Panc1 (cell line): ENCODE measurements at regions not wholly inside any gene's neighbourhood (a gene's known extent, or its start where the extent isn't known, plus 50 kb on each side); places are given as distances from the start of the nearest gene placed in this dataset.

Source experiments
- ATAC-seq: fragments of 200-7000 bp; cut with Tn5 transposase; 2 replicates; pipeline ENCODE4 v1.9.1; 2020; ENCODE audit warnings: mild to moderate bottlenecking, moderate library complexity
- BruUV-seq: library from RNA; stranded (reverse); fragments of 400-500 nt; replicated peaks from 2 replicates; lab custom pipeline; 2021; lab: Mats Ljungman, UMichigan
- CTCF ChIA-PET: fragments of 300-600 bp; sonication (Branson Sonifier 250); formaldehyde crosslinking; loops from one replicate; lab custom pipeline; 2022; ENCODE audit warnings: antibody characterized with exemption; lab: Charles Lee
- POLR2A ChIA-PET: fragments of 300-600 bp; sonication (Branson Sonifier 250); formaldehyde crosslinking; loops from one replicate; lab custom pipeline; 2022; ENCODE audit warnings: antibody characterized with exemption; lab: Charles Lee
- DNase-seq: peaks from one replicate; pipeline ENCODE4 v3.0.0-alpha.2; 2010; ENCODE audit warnings: low read depth, low spot score
- H3K27ac ChIP-seq: 2 replicates; pipeline ENCODE4 v1.5.1; 2011; ENCODE audit warnings: mild to moderate bottlenecking, low read length, inconsistent platforms
- H3K27me3 ChIP-seq: fragments of 200-500 bp; sonication (Bioruptor generic); 2 replicates; pipeline ENCODE4 v1.6.0; 2014; ENCODE audit warnings: low read length, inconsistent platforms; ENCODE audit not compliant: control insufficient read depth, insufficient read depth
- H3K36me3 ChIP-seq: fragments of 200-500 bp; sonication (Bioruptor generic); 2 replicates; pipeline ENCODE4 v1.5.1; 2014; ENCODE audit warnings: inconsistent platforms, mild to moderate bottlenecking, low read length, moderate library complexity; ENCODE audit not compliant: control insufficient read depth, insufficient read depth
- H3K4me1 ChIP-seq: 2 replicates; pipeline ENCODE4 v1.5.1; 2011; ENCODE audit warnings: inconsistent platforms, mild to moderate bottlenecking, low read length, moderate library complexity; ENCODE audit not compliant: control insufficient read depth, insufficient read depth
- H3K4me3 ChIP-seq, 2 experiments: 2 replicates each; pipeline ENCODE4 v1.5.1; 2011 to 2012; ENCODE audit warnings: low read depth in 2 of 2, low read length in 2 of 2, mild to moderate bottlenecking in 2 of 2, inconsistent platforms in 1 of 2, moderate library complexity in 1 of 2
- H3K9me3 ChIP-seq: fragments of 200-500 bp; sonication (Bioruptor generic); 2 replicates; pipeline ENCODE4 v1.5.1; 2014; ENCODE audit warnings: low read depth, mild to moderate bottlenecking, inconsistent platforms, low read length, moderate library complexity; ENCODE audit not compliant: control insufficient read depth, insufficient read depth
- POLR2AphosphoS5 ChIP-seq: IDR thresholded peaks from 2 replicates; pipeline ENCODE4 v1.6.1; 2012; ENCODE audit warnings: mild to moderate bottlenecking, low read depth, low read length, moderate library complexity
- SIN3A ChIP-seq: IDR thresholded peaks from 2 replicates; pipeline ENCODE4 v1.6.1; 2012; ENCODE audit warnings: low read depth, mild to moderate bottlenecking, low read length, moderate library complexity, borderline replicate concordance; ENCODE audit not compliant: insufficient read depth
- TCF7L2 ChIP-seq: IDR thresholded peaks from 2 replicates; pipeline ENCODE4 v1.6.1; 2011; ENCODE audit warnings: mild to moderate bottlenecking, low read depth, low read length, inconsistent platforms
- in situ Hi-C: cut with HindIII; loops from 2 replicates; pipeline ENCODE4 v1.10.0; 2016; ENCODE audit warnings: low sequenced_read_pairs, low pct_unique_long_range_greater_than_20kb
- intact Hi-C: fragments of 100-400 bp; cut with micrococcal nuclease; formaldehyde crosslinking; loops from one replicate; pipeline ENCODE4 v1.10.0; 2022; ENCODE audit not compliant: unreplicated experiment
- TF ChIP-seq, protein P1 (sequence below), 2 experiments: IDR thresholded peaks; 2 replicates each; pipeline ENCODE4 v1.6.1; 2011 to 2012; ENCODE audit warnings: low read depth in 2 of 2, control low read depth in 1 of 2, low read length in 1 of 2, mild to moderate bottlenecking in 1 of 2, moderate library complexity in 1 of 2; ENCODE audit not compliant: insufficient read depth in 1 of 2
- TF ChIP-seq, protein P2 (sequence below): fragments of 450-650 bp; IDR thresholded peaks from 2 replicates; pipeline ENCODE4 v1.5.1; 2017; ENCODE audit warnings: mild to moderate bottlenecking

DNA sequence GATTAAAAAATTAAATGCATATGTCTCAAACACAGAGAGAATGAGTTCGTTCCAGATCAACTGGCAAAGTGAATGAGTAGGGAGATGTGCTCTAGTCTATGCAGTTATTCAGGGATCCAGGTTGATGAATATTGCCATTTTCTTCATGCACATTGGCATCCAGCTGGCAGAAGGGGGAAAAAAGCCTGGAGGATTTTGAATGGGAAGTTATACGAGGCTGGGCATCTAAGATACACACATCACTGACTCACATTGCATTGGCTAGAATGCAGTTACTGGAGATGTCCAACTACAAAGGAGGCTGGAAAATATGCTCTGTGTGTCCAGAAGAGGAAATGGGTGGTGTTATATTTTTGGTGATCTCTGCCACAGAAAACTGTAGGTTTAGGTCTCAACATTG, 270.9 kb upstream of the FIGN start:
- CTCF ChIA-PET: no interaction called here

DNA sequence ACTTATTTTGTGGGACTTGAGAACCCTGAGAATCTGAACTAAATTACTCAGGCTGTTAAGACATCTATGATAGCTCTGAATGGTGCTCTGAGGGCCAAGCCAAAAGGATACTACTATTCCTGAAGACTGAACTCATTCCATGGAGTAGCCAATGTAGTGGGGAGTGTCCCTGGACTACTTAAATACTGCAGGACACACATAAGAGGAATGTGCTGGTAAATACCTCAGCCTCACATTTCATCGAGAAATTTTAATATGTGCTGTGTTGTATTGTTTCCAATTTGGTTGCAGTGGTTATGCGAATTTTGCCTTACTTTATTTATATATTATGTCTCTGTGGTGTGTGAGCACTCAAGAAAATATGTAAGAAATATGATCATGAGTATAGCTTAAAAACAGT, 264.4 kb upstream of the FIGN start:
- H3K27me3 ChIP-seq: no peaks in the 10 kb centered on the region
- no peaks in the 10 kb centered on the region for H3K4me1 ChIP-seq
- ATAC-seq (no peak), DNase-seq (no peak)
- no peak overlapping the region for H3K27ac ChIP-seq
- intact Hi-C loops (no loop called here), in situ Hi-C loops (no loop called here)
- no TSS peak for BruUV-seq
- POLR2A ChIA-PET: no interaction called here
- H3K36me3 ChIP-seq: no peaks in the 10 kb centered on the region
- H3K9me3 ChIP-seq: no peaks in the 10 kb centered on the region
- H3K4me3 ChIP-seq: no peak overlapping the region
- TF ChIP-seq TCF7L2 (no peak), POLR2AphosphoS5 (no peak), SIN3A (no peak)
- TF ChIP-seq, protein P1, sequence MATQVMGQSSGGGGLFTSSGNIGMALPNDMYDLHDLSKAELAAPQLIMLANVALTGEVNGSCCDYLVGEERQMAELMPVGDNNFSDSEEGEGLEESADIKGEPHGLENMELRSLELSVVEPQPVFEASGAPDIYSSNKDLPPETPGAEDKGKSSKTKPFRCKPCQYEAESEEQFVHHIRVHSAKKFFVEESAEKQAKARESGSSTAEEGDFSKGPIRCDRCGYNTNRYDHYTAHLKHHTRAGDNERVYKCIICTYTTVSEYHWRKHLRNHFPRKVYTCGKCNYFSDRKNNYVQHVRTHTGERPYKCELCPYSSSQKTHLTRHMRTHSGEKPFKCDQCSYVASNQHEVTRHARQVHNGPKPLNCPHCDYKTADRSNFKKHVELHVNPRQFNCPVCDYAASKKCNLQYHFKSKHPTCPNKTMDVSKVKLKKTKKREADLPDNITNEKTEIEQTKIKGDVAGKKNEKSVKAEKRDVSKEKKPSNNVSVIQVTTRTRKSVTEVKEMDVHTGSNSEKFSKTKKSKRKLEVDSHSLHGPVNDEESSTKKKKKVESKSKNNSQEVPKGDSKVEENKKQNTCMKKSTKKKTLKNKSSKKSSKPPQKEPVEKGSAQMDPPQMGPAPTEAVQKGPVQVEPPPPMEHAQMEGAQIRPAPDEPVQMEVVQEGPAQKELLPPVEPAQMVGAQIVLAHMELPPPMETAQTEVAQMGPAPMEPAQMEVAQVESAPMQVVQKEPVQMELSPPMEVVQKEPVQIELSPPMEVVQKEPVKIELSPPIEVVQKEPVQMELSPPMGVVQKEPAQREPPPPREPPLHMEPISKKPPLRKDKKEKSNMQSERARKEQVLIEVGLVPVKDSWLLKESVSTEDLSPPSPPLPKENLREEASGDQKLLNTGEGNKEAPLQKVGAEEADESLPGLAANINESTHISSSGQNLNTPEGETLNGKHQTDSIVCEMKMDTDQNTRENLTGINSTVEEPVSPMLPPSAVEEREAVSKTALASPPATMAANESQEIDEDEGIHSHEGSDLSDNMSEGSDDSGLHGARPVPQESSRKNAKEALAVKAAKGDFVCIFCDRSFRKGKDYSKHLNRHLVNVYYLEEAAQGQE (IDR thresholded peaks at IDR 0.05; ENCODE audit: insufficient read depth in 1 of 2, low read depth in 2 of 2, low read length in 1 of 2): no peak
- TF ChIP-seq, protein P2, sequence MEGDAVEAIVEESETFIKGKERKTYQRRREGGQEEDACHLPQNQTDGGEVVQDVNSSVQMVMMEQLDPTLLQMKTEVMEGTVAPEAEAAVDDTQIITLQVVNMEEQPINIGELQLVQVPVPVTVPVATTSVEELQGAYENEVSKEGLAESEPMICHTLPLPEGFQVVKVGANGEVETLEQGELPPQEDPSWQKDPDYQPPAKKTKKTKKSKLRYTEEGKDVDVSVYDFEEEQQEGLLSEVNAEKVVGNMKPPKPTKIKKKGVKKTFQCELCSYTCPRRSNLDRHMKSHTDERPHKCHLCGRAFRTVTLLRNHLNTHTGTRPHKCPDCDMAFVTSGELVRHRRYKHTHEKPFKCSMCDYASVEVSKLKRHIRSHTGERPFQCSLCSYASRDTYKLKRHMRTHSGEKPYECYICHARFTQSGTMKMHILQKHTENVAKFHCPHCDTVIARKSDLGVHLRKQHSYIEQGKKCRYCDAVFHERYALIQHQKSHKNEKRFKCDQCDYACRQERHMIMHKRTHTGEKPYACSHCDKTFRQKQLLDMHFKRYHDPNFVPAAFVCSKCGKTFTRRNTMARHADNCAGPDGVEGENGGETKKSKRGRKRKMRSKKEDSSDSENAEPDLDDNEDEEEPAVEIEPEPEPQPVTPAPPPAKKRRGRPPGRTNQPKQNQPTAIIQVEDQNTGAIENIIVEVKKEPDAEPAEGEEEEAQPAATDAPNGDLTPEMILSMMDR: no peak
- CTCF ChIA-PET: no interaction called here

More for the DNA sequence above, 270.9 kb upstream of the FIGN start:
- H3K9me3 ChIP-seq: no peaks in the 10 kb centered on the region
- intact Hi-C loops: no loop called here
- no peaks in the 10 kb centered on the region for H3K36me3 ChIP-seq
- POLR2A ChIA-PET: no interaction called here
- H3K27me3 ChIP-seq: no peaks in the 10 kb centered on the region
- H3K27ac ChIP-seq: no peak overlapping the region
- DNase-seq (no peak), ATAC-seq (no peak)
- no peaks in the 10 kb centered on the region; the same call in 1 of the 2 replicates for H3K4me1 ChIP-seq
- TF ChIP-seq, protein P2: no peak
- TF ChIP-seq, protein P1 (IDR thresholded peaks at IDR 0.05; ENCODE audit: insufficient read depth in 1 of 2, low read depth in 2 of 2, low read length in 1 of 2): no peak
- TF ChIP-seq POLR2AphosphoS5 (no peak), TCF7L2 (no peak), SIN3A (no peak)
- in situ Hi-C loops: no loop called here
- no TSS peak for BruUV-seq
- no peak overlapping the region for H3K4me3 ChIP-seq
